Liver (tissue), 7 donors: ENCODE measurements at regions not wholly inside any gene's neighbourhood (a gene's known extent, or its start where the extent isn't known, plus 50 kb on each side); places are given as distances from the start of the nearest gene placed in this dataset.

ENCODE experiments used
- DNase-seq: peaks from one replicate; pipeline ENCODE4 v3.0.0-alpha.2; 2017; ENCODE audit warnings: low spot score
- H3K27ac ChIP-seq, 2 donors: one replicate each; pipeline ENCODE4 v1.7.0; 2013; ENCODE audit warnings: inconsistent platforms in 2 of 2, low read length in 2 of 2, control low read depth in 1 of 2, low read depth in 1 of 2, mild to moderate bottlenecking in 1 of 2
- H3K27me3 ChIP-seq, 4 donors: one replicate each; pipeline versions ENCODE4 v1.6.1 to v1.7.0; 2013; ENCODE audit warnings: low read length in 3 of 4, inconsistent platforms in 1 of 4, mild to moderate bottlenecking in 1 of 4, moderate library complexity in 1 of 4; ENCODE audit not compliant: control insufficient read depth in 4 of 4, insufficient read depth in 4 of 4
- H3K36me3 ChIP-seq, 4 donors: one replicate each; pipeline versions ENCODE4 v1.6.1 to v1.7.0; 2013; ENCODE audit warnings: low read length in 3 of 4, mild to moderate bottlenecking in 3 of 4, low read depth in 1 of 4, moderate library complexity in 1 of 4; ENCODE audit not compliant: control insufficient read depth in 4 of 4, insufficient read depth in 3 of 4
- H3K4me1 ChIP-seq, 4 donors: one replicate each; pipeline versions ENCODE4 v1.6.1 to v1.7.0; 2013; ENCODE audit warnings: low read length in 3 of 4, mild to moderate bottlenecking in 3 of 4, moderate library complexity in 1 of 4; ENCODE audit not compliant: control insufficient read depth in 4 of 4, insufficient read depth in 4 of 4
- H3K4me3 ChIP-seq, 3 donors: one replicate each; pipeline versions ENCODE4 v1.6.1 to v1.7.0; 2013; ENCODE audit warnings: low read length in 3 of 3, control low read depth in 1 of 3, low read depth in 1 of 3, mild to moderate bottlenecking in 1 of 3
- H3K9ac ChIP-seq, 2 donors: one replicate each; pipeline ENCODE4 v1.7.0; 2013; ENCODE audit warnings: low read length in 2 of 2, mild to moderate bottlenecking in 2 of 2, moderate library complexity in 2 of 2, control low read depth in 1 of 2, low read depth in 1 of 2
- H3K9me3 ChIP-seq, 4 donors: one replicate each; pipeline versions ENCODE4 v1.6.1 to v1.7.0; 2013; ENCODE audit warnings: low read length in 3 of 4; ENCODE audit not compliant: control insufficient read depth in 4 of 4
- FOXA1 ChIP-seq: IDR thresholded peaks from 2 replicates; pipeline ENCODE4 v1.6.1; 2016; ENCODE audit warnings: antibody characterized with exemption
- FOXA2 ChIP-seq: IDR thresholded peaks from 2 replicates; pipeline ENCODE4 v1.6.1; 2016; ENCODE audit warnings: antibody characterized with exemption
- GABPA ChIP-seq, 2 donors: IDR thresholded peaks in 1 of 2; conservative IDR thresholded peaks in 1 of 2; 2 replicates each; pipeline ENCODE4 v1.6.1; 2016; ENCODE audit warnings: antibody characterized with exemption in 2 of 2, mild to moderate bottlenecking in 1 of 2, moderate library complexity in 1 of 2
- JUND ChIP-seq, 2 donors: IDR thresholded peaks; 2 replicates each; pipeline ENCODE4 v1.6.1; 2016; ENCODE audit warnings: antibody characterized with exemption in 2 of 2
- NR2F2 ChIP-seq: IDR thresholded peaks from 2 replicates; pipeline ENCODE4 v1.6.1; 2016; ENCODE audit warnings: antibody characterized with exemption
- RAD21 ChIP-seq, 2 donors: IDR thresholded peaks; 2 replicates each; pipeline ENCODE4 v1.6.1; 2016; ENCODE audit warnings: antibody characterized with exemption in 2 of 2, mild to moderate bottlenecking in 2 of 2
- RXRA ChIP-seq, 2 donors: IDR thresholded peaks; 2 replicates each; pipeline ENCODE4 v1.6.1; 2017 to 2018; ENCODE audit warnings: antibody characterized with exemption in 2 of 2, mild to moderate bottlenecking in 1 of 2
- WGBS: extraction: QIAGEN DNeasy Blood & Tissue Kit; methylation state at CpG from one replicate; pipeline ENCODE4 v1.1.7; 2013; 5-methylcytosine and 5-hydroxymethylcytosine counted together
- TF ChIP-seq, protein P1 (sequence below): IDR thresholded peaks from 2 replicates; pipeline ENCODE4 v1.6.1; 2016; ENCODE audit warnings: antibody characterized with exemption
- TF ChIP-seq, protein P2 (sequence below): IDR thresholded peaks from 2 replicates; pipeline ENCODE4 v1.6.1; 2016; ENCODE audit warnings: antibody characterized with exemption, mild to moderate bottlenecking
- donor health status: healthy.
- donor health status: healthy.
- donor health status: healthy.
- donor health status: healthy.

DNA sequence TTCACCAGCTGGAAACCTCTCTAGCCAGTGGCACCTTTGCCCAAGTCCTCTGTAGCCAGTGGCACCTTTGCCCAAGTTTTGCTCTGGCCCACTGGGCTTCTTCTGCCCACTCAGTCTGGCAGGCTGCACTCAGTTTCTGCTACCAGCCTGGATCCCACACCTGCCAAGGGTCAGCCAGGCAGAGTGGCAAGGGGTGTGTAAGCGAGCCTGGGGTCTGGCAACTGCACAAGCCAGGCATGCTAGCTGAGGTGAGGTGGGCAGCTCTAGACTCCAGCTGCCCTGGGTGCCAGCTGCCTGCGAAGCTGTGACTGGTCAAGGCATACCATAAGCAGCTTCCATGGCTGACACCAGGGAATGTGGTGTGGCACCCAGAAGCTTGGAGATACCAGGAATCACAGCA is 233.1 kb upstream of the DKK2 start:
- no peak for DNase-seq
- Histone ChIP-seq H3K4me3 (no peak overlapping the region), H3K9me3 (peaks cover 0 to 3% (median 0%) of the 10 kb centered on the region in 4 donors), H3K9ac (no peak overlapping the region), H3K4me1 (no peaks in the 10 kb centered on the region), H3K27ac (no peak overlapping the region), H3K36me3 (no peaks in the 10 kb centered on the region), H3K27me3 (peaks cover 0 to 2% (median 0%) of the 10 kb centered on the region in 4 donors)
- no peak for TF ChIP-seq FOXA1
- TF ChIP-seq, protein P1, sequence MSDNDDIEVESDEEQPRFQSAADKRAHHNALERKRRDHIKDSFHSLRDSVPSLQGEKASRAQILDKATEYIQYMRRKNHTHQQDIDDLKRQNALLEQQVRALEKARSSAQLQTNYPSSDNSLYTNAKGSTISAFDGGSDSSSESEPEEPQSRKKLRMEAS: no peak
- 77% methylated on average over 2 of the region's 2 CpGs for WGBS

DNA sequence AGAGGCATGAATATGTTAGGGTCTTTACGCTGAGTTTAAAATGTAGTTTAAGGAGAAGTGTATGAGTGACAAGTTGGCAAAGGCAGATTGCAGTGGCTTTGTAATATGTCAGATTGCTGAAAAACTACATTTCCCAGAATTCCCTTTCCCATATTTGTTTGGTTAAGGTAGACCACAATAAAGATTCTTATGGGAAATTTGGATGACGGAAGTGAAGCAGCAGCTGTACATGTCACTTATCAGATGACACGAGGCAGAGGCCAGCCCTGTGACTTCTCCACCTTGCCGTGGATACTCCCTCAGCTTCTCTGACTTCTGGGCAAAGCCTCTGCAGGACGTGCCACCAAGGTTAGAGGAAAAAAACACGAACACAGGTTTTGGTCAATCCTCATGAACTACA is 229.7 kb upstream of the DKK2 start:
- WGBS: 75% methylated on average over 6 of the region's 6 CpGs

DNA sequence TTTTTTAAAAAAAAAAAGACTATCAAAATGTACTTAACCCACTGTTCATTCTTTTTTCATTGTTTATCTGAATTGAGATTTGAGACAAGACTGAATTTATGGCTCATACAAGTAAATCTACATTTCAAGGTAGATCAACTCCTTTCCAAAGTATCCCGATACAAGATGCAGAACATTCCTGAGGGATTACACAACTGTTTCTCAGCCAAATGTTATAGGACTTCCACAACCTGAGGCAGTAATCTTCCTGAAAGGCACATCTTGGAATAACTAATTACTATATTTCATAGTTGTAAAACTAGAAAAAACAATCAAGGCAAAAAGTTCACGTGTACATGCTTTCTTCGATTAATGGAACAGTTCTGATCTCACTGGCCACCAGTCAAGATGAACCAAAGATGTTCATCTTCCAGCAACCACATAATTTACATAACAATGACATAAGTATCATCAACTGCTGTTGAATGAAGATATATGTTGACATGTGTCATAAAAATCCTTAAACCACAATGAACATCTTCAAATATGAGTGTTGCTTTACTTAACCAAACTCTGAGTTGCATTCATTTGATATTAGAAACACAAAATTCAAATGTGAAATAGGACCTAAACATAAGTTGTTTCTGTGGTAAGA is 225.2 kb upstream of the DKK2 start:
- no peak overlapping the region for H3K9ac ChIP-seq
- no peaks in the 10 kb centered on the region for H3K9me3 ChIP-seq
- H3K4me3 ChIP-seq: no peak overlapping the region
- TF ChIP-seq RAD21 (IDR thresholded peaks at IDR 0.05): no peak
- no peak for TF ChIP-seq GABPA (IDR thresholded peaks at IDR 0.05 in 1 of 2, conservative IDR thresholded peaks at IDR 0.05 in 1 of 2)
- no peak for TF ChIP-seq JUND (IDR thresholded peaks at IDR 0.05)
- TF ChIP-seq, protein P2, sequence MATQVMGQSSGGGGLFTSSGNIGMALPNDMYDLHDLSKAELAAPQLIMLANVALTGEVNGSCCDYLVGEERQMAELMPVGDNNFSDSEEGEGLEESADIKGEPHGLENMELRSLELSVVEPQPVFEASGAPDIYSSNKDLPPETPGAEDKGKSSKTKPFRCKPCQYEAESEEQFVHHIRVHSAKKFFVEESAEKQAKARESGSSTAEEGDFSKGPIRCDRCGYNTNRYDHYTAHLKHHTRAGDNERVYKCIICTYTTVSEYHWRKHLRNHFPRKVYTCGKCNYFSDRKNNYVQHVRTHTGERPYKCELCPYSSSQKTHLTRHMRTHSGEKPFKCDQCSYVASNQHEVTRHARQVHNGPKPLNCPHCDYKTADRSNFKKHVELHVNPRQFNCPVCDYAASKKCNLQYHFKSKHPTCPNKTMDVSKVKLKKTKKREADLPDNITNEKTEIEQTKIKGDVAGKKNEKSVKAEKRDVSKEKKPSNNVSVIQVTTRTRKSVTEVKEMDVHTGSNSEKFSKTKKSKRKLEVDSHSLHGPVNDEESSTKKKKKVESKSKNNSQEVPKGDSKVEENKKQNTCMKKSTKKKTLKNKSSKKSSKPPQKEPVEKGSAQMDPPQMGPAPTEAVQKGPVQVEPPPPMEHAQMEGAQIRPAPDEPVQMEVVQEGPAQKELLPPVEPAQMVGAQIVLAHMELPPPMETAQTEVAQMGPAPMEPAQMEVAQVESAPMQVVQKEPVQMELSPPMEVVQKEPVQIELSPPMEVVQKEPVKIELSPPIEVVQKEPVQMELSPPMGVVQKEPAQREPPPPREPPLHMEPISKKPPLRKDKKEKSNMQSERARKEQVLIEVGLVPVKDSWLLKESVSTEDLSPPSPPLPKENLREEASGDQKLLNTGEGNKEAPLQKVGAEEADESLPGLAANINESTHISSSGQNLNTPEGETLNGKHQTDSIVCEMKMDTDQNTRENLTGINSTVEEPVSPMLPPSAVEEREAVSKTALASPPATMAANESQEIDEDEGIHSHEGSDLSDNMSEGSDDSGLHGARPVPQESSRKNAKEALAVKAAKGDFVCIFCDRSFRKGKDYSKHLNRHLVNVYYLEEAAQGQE: no peak
- TF ChIP-seq RXRA (IDR thresholded peaks at IDR 0.05): no peak
- H3K36me3 ChIP-seq: no peaks in the 10 kb centered on the region
- no peaks in the 10 kb centered on the region for H3K4me1 ChIP-seq
- no peak for DNase-seq
- peaks cover 0 to 8% (median 0%) of the 10 kb centered on the region in 4 donors for H3K27me3 ChIP-seq
- WGBS: 80% methylated on average over 3 of the region's 3 CpGs
- no peak overlapping the region for H3K27ac ChIP-seq

More for the DNA sequence above, 229.7 kb upstream of the DKK2 start:
- Histone ChIP-seq H3K9me3 (peaks cover 0 to 3% (median 0%) of the 10 kb centered on the region in 4 donors), H3K36me3 (no peaks in the 10 kb centered on the region), H3K27ac (no peak overlapping the region), H3K27me3 (peaks cover 0 to 6% (median 0%) of the 10 kb centered on the region in 4 donors), H3K4me1 (no peaks in the 10 kb centered on the region), H3K4me3 (no peak overlapping the region), H3K9ac (no peak overlapping the region)
- DNase-seq: no peak
- TF ChIP-seq FOXA2 (no peak), NR2F2 (no peak), RXRA (IDR thresholded peaks at IDR 0.05) (no peak)
- TF ChIP-seq, protein P2: no peak
